WTC11 (cell line): ENCODE measurements at regions not wholly inside any gene's neighbourhood (a gene's known extent, or its start where the extent isn't known, plus 50 kb on each side); places are given as distances from the start of the nearest gene placed in this dataset.

Experiments used
- ATAC-seq: fragments of 200-7000 bp; cut with Tn5 transposase; 2 replicates; pipeline ENCODE4 v1.10.0; 2021; ENCODE audit warnings: mild to moderate bottlenecking, moderate library complexity
- CTCF ChIA-PET: fragments of 300-600 bp; sonication (Branson Sonifier 250); formaldehyde crosslinking; loops from one replicate; lab custom pipeline; 2021; ENCODE audit warnings: antibody characterized with exemption; lab: Charles Lee
- POLR2A ChIA-PET: fragments of 350-600 bp; sonication (Branson Sonifier 250); formaldehyde crosslinking; loops from one replicate; lab custom pipeline; 2021; ENCODE audit warnings: antibody characterized with exemption; lab: Charles Lee
- DNase-seq: peaks from one replicate; pipeline ENCODE4 v3.0.0; 2021; ENCODE audit warnings: low spot score
- H3K27ac Mint-ChIP-seq: 2 replicates; pipeline ENCODE4 v1.8.0; 2021; ENCODE audit warnings: mixed read lengths
- H3K27me3 Mint-ChIP-seq: 2 replicates; pipeline ENCODE4 v1.8.0; 2021; ENCODE audit warnings: low read depth, mild to moderate bottlenecking, moderate library complexity, mixed read lengths
- H3K36me3 Mint-ChIP-seq: 2 replicates; pipeline ENCODE4 v1.8.0; 2021; ENCODE audit warnings: mixed read lengths
- H3K4me1 Mint-ChIP-seq: 2 replicates; pipeline ENCODE4 v1.8.0; 2022; ENCODE audit warnings: mixed read lengths
- H3K4me3 Mint-ChIP-seq: 2 replicates; pipeline ENCODE4 v1.8.0; 2021; ENCODE audit warnings: mild to moderate bottlenecking, moderate library complexity, mixed read lengths
- H3K9me3 Mint-ChIP-seq: 2 replicates; pipeline ENCODE4 v1.8.0; 2021; ENCODE audit warnings: mixed read lengths
- ATF1 ChIP-seq: sonication (generic); formaldehyde crosslinking; IDR thresholded peaks from 2 replicates; pipeline ENCODE4 v1.8.1; 2023; ENCODE audit warnings: mild to moderate bottlenecking, moderate library complexity, missing genetic modification reagents
- CREB1 ChIP-seq: sonication (generic); formaldehyde crosslinking; IDR thresholded peaks from 2 replicates; pipeline ENCODE4 v1.8.0; 2023; ENCODE audit warnings: mild to moderate bottlenecking, missing genetic modification reagents
- CTCF ChIP-seq: fragments of 200-600 bp; IDR thresholded peaks from 2 replicates; pipeline ENCODE4 v1.8.0; 2022; ENCODE audit warnings: antibody characterized with exemption
- FOXJ3 ChIP-seq: sonication (generic); formaldehyde crosslinking; IDR thresholded peaks from 2 replicates; pipeline ENCODE4 v1.9.0; 2021; ENCODE audit warnings: missing genetic modification reagents, mild to moderate bottlenecking, borderline replicate concordance
- GRHL2 ChIP-seq: fragments of 250-450 bp; sonication (Bioruptor Pico); IDR thresholded peaks from 2 replicates; pipeline ENCODE4 v1.8.0; 2022; ENCODE audit warnings: mild to moderate bottlenecking, moderate library complexity; ENCODE audit not compliant: insufficient replicate concordance, severe bottlenecking
- HMGA2 ChIP-seq: fragments of 250-450 bp; sonication (Bioruptor Pico); IDR thresholded peaks from 2 replicates; pipeline ENCODE4 v1.4.0; 2021; ENCODE audit warnings: mild to moderate bottlenecking, moderate library complexity
- PRDM15 ChIP-seq: sonication (generic); formaldehyde crosslinking; IDR thresholded peaks from 2 replicates; pipeline ENCODE4 v1.8.0; 2022; ENCODE audit warnings: missing genetic modification reagents
- PREB ChIP-seq: sonication (generic); formaldehyde crosslinking; IDR thresholded peaks from 2 replicates; pipeline ENCODE4 v1.8.1; 2022; ENCODE audit warnings: mild to moderate bottlenecking, missing genetic modification reagents, moderate library complexity, borderline replicate concordance
- RELA ChIP-seq: sonication (generic); formaldehyde crosslinking; IDR thresholded peaks from 2 replicates; pipeline ENCODE4 v1.8.1; 2022; ENCODE audit warnings: missing genetic modification reagents, mild to moderate bottlenecking, borderline replicate concordance
- SOX15 ChIP-seq: fragments of 250-450 bp; sonication (Bioruptor Pico); IDR thresholded peaks from 2 replicates; pipeline ENCODE4 v1.9.0; 2021; ENCODE audit warnings: mild to moderate bottlenecking
- TEAD4 ChIP-seq: sonication (generic); formaldehyde crosslinking; IDR thresholded peaks from 2 replicates; pipeline ENCODE4 v1.8.0; 2022; ENCODE audit warnings: mild to moderate bottlenecking, missing genetic modification reagents
- USF2 ChIP-seq: sonication (generic); formaldehyde crosslinking; IDR thresholded peaks from 2 replicates; pipeline ENCODE4 v1.8.1; 2023; ENCODE audit warnings: mild to moderate bottlenecking, missing genetic modification reagents, moderate library complexity
- ZBTB21 ChIP-seq: sonication (generic); formaldehyde crosslinking; IDR thresholded peaks from 2 replicates; pipeline ENCODE4 v1.8.1; 2023; ENCODE audit warnings: mild to moderate bottlenecking, missing genetic modification reagents, borderline replicate concordance
- ZBTB43 ChIP-seq: sonication (generic); formaldehyde crosslinking; IDR thresholded peaks from 2 replicates; pipeline ENCODE4 v1.8.1; 2023; ENCODE audit warnings: mild to moderate bottlenecking, missing genetic modification reagents
- ZNF232 ChIP-seq: sonication (generic); formaldehyde crosslinking; IDR thresholded peaks from 2 replicates; pipeline ENCODE4 v1.8.0; 2022; ENCODE audit warnings: mild to moderate bottlenecking, missing genetic modification reagents
- ZNF317 ChIP-seq: sonication (generic); formaldehyde crosslinking; IDR thresholded peaks from 2 replicates; pipeline ENCODE4 v1.8.1; 2023; ENCODE audit warnings: low read depth, mild to moderate bottlenecking, moderate library complexity, missing genetic modification reagents, borderline replicate concordance
- ZNF396 ChIP-seq: fragments of 250-450 bp; sonication (Bioruptor Pico); IDR thresholded peaks from 2 replicates; pipeline ENCODE4 v1.8.0; 2021; ENCODE audit warnings: mild to moderate bottlenecking, moderate library complexity, borderline replicate concordance
- ZNF671 ChIP-seq: fragments of 250-450 bp; sonication (Bioruptor Pico); IDR thresholded peaks from 2 replicates; pipeline ENCODE4 v1.8.0; 2021; ENCODE audit warnings: mild to moderate bottlenecking
- TF ChIP-seq, protein P1 (sequence below): sonication (generic); formaldehyde crosslinking; IDR thresholded peaks from 2 replicates; pipeline ENCODE4 v1.8.1; 2022; ENCODE audit warnings: mild to moderate bottlenecking, moderate library complexity, missing genetic modification reagents
- TF ChIP-seq, protein P2 (sequence below): fragments of 250-450 bp; sonication (Bioruptor Pico); IDR thresholded peaks from 2 replicates; pipeline ENCODE4 v1.9.0; 2021; ENCODE audit warnings: mild to moderate bottlenecking

DNA sequence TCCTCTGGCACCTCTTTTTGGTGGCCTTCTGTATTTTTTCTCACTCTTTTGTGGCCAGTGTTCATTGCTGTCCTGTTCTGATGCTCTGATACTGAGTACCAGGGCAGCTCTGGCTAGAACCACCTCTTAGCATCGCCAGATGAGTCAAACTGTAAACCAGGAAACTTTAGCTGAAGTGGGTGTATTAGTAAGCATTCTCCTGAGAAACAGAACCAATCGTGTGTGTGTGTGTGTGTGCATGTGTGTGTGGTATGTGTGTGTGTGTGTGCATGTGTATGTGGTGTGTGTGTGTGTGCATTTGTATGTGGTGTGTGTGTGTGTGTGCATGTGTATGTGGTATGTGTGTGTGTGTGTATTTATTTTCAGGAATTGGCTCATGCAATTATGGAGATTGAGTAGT lies 166.3 kb upstream of the SKOR2 start:
- POLR2A ChIA-PET = no interaction called here
- no peak for DNase-seq
- CTCF ChIA-PET = interaction anchor here (1.4 kb wide), 1 partner anchor 20 kb away, joined by 6 read pairs; no protein-coding TSS in a partner anchor
- peaks cover 27% of the 10 kb centered on the region for H3K4me1 Mint-ChIP-seq
- no peak overlapping the region for H3K27ac Mint-ChIP-seq
- TF ChIP-seq USF2 (CRISPR knock-in tag) = no peak
- TF ChIP-seq CREB1 (CRISPR knock-in tag) = no peak
- no peak for TF ChIP-seq SOX15 (CRISPR knock-in tag)
- TF ChIP-seq ZNF396 (CRISPR knock-in tag) = no peak
- TF ChIP-seq HMGA2 (CRISPR knock-in tag) = no peak
- TF ChIP-seq TEAD4 (CRISPR knock-in tag) = no peak
- no peak for TF ChIP-seq FOXJ3 (CRISPR knock-in tag)
- no peak for TF ChIP-seq PRDM15 (CRISPR knock-in tag)
- no peak for TF ChIP-seq CTCF
- no peak for TF ChIP-seq ZNF671 (CRISPR knock-in tag)
- no peak for TF ChIP-seq ZNF317
- no peak for TF ChIP-seq ZBTB43 (CRISPR knock-in tag)
- no peak for TF ChIP-seq GRHL2
- TF ChIP-seq ZNF232 = no peak
- no peak for TF ChIP-seq ATF1 (CRISPR knock-in tag)
- no peak for TF ChIP-seq PREB (CRISPR knock-in tag)
- no peak for TF ChIP-seq ZBTB21
- TF ChIP-seq, protein P1, sequence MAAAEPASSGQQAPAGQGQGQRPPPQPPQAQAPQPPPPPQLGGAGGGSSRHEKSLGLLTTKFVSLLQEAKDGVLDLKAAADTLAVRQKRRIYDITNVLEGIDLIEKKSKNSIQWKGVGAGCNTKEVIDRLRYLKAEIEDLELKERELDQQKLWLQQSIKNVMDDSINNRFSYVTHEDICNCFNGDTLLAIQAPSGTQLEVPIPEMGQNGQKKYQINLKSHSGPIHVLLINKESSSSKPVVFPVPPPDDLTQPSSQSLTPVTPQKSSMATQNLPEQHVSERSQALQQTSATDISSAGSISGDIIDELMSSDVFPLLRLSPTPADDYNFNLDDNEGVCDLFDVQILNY (CRISPR knock-in tag) = no peak
- no peak for TF ChIP-seq RELA
- TF ChIP-seq, protein P2, sequence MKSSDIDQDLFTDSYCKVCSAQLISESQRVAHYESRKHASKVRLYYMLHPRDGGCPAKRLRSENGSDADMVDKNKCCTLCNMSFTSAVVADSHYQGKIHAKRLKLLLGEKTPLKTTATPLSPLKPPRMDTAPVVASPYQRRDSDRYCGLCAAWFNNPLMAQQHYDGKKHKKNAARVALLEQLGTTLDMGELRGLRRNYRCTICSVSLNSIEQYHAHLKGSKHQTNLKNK = no peak
- no peak for ATAC-seq
- no peak overlapping the region for H3K4me3 Mint-ChIP-seq
- H3K9me3 Mint-ChIP-seq = no peaks in the 10 kb centered on the region
- no peaks in the 10 kb centered on the region for H3K36me3 Mint-ChIP-seq
- peaks cover 78% of the 10 kb centered on the region for H3K27me3 Mint-ChIP-seq
